Lower leg skin (tissue), 4 donors: ENCODE measurements at regions not wholly inside any gene's neighbourhood (a gene's known extent, or its start where the extent isn't known, plus 50 kb on each side); places are given as distances from the start of the nearest gene placed in this dataset.

Source experiments
- DNase-seq, 2 donors: peaks; one replicate each; pipeline ENCODE4 v3.0.0-alpha.2; 2019; ENCODE audit warnings: low spot score in 2 of 2
- H3K4me3 ChIP-seq: fragments of 200-600 bp; sonication (generic); 2 replicates; pipeline ENCODE4 v1.5.1; 2017; ENCODE audit warnings: mild to moderate bottlenecking, low read depth; ENCODE audit not compliant: poor library complexity, severe bottlenecking
- POLR2A ChIP-seq, 2 donors: fragments of 450-650 bp; IDR thresholded peaks; one replicate each; pipeline ENCODE4 v1.6.1; 2016 to 2017; ENCODE audit warnings: antibody characterized with exemption in 2 of 2, mild to moderate bottlenecking in 1 of 2, moderate library complexity in 1 of 2
- WGBS, 2 donors: methylation state at CpG; one replicate each; pipeline ENCODE4 v1.1.5; 2018; 5-methylcytosine and 5-hydroxymethylcytosine counted together
- intact Hi-C: fragments of 100-400 bp; cut with DNase I; formaldehyde crosslinking; loops from one replicate; pipeline ENCODE4 v1.15.0; 2023; ENCODE audit warnings: low total_unique reads
- TF ChIP-seq, protein P1 (sequence below), 3 donors: fragments of 450-650 bp; IDR thresholded peaks; one replicate each; pipeline ENCODE4 v1.5.1; 2016; ENCODE audit warnings: antibody characterized with exemption in 3 of 3, mild to moderate bottlenecking in 3 of 3, moderate library complexity in 2 of 3

DNA sequence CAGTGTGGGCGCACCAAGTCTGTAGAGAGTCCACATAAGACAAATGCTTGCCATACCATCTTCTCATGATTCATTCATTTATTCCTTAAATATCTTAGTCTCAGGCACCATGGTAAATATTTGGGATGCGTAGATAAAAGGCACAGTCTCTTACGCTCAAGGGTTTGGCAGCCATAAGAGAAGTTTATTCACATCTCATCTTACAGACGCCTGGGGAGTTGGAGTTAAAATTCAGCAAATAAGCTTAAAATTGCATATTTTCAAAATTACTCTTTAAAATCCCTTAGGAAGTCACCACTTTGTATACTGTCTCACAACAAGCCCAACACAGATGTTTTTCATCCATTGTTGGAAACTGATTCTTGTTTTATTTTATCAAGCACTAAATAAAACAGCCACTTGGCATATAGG is 363.3 kb downstream of the KIF16B start:
- H3K4me3 ChIP-seq, result no peak overlapping the region
- no peak for DNase-seq
- TF ChIP-seq, protein P1, sequence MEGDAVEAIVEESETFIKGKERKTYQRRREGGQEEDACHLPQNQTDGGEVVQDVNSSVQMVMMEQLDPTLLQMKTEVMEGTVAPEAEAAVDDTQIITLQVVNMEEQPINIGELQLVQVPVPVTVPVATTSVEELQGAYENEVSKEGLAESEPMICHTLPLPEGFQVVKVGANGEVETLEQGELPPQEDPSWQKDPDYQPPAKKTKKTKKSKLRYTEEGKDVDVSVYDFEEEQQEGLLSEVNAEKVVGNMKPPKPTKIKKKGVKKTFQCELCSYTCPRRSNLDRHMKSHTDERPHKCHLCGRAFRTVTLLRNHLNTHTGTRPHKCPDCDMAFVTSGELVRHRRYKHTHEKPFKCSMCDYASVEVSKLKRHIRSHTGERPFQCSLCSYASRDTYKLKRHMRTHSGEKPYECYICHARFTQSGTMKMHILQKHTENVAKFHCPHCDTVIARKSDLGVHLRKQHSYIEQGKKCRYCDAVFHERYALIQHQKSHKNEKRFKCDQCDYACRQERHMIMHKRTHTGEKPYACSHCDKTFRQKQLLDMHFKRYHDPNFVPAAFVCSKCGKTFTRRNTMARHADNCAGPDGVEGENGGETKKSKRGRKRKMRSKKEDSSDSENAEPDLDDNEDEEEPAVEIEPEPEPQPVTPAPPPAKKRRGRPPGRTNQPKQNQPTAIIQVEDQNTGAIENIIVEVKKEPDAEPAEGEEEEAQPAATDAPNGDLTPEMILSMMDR (IDR thresholded peaks at IDR 0.05), result no peak
- no peak for TF ChIP-seq POLR2A (IDR thresholded peaks at IDR 0.05)
- intact Hi-C loops, result no loop called here
- 58 to 76% methylated on average over 4 of the region's 4 CpGs for WGBS, 2 donors

DNA sequence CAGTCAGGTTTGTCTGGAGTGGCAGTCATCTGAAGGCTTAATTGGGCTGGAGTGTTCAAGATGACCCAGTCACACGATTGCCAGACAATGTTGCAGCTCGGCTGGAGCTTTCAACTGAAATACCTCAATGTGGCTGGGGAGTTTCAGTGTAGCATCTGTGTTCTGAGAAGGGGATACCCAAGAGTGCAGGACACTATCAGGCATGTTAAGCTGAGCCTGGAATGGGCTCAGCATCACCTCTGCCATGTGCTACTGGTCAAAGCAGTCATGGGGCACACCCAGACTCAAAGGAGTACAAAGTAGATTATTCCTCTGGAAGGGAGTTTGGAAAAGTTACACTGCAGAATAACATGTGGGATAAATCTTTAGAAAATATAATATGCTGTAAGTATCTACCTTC is 363.9 kb downstream of the KIF16B start:
- no peak for DNase-seq
- no peak overlapping the region for H3K4me3 ChIP-seq
- TF ChIP-seq POLR2A (IDR thresholded peaks at IDR 0.05), result no peak
- TF ChIP-seq, protein P1 (IDR thresholded peaks at IDR 0.05), result no peak
- 66 to 93% methylated on average over 2 of the region's 2 CpGs for WGBS, 2 donors
- intact Hi-C loops, result no loop called here

DNA sequence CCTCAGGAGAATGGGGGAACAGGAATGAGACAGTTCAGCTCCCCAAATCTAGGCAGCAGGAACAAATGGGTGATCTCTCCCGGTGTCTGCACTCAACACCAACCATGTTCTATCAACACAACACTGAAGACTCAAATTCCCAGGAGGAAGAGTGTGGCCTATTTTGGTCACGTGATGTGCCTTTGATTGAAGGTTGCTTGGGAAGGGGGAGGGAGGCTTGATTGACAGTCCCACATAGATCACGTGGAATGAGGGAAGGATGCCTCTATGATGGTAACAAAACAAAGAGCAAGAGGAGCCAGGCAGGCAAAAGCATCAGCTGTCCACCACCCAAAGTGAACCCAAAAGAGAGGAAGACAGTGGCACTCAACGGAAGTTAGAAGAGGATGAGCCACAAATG is 364.8 kb downstream of the KIF16B start:
- 93 to 94% methylated on average over 4 of the region's 4 CpGs for WGBS, 2 donors
- intact Hi-C loops, result no loop called here
- no peak for DNase-seq
- TF ChIP-seq, protein P1 (IDR thresholded peaks at IDR 0.05), result no peak
- no peak overlapping the region for H3K4me3 ChIP-seq

DNA sequence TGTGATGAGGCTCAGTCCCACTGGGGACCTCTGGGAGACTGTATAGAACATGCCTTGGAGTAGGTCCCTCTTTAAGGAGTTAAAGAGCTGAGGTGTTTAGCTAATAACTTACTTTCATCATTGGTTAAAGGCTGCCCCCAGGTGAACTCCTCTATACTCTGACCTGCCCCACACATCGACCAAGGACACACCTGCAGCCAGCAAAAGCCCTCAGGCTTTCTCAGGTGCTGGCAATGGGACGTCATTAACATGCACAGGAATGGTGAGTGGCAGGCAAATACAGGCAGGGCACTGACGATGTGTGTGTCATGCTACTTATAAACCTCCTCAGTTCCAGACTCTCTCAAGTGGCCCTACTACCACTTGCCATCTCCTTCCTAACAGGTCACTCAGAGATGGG is 366.4 kb downstream of the KIF16B start:
- WGBS, 2 donors, result 43 to 60% methylated on average over 3 of the region's 3 CpGs

DNA sequence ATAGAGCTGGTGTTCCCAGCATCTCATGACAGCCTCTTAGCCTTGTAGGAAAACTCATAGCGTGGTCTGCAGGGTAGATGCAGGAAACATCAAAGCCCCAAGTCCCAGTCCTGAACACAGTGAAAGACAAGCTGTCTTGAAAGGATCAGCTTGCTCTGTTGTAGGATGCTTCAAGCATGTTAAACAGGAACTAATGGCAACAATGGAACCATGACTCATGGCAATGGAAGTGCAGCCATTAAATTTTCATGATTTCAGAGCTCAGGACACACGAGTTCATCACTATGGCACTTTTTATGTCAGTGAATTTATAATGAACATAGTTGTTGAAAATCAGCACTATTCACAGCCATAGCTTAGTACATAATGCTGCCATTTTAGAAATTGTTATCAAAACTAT is 367.7 kb downstream of the KIF16B start:
- TF ChIP-seq, protein P1 (IDR thresholded peaks at IDR 0.05), result no peak
- TF ChIP-seq POLR2A (IDR thresholded peaks at IDR 0.05), result no peak
- DNase-seq, result no peak
- intact Hi-C loops, result no loop called here
- H3K4me3 ChIP-seq, result no peak overlapping the region
- WGBS, 2 donors, result 65 to 74% methylated on average over 2 of the region's 2 CpGs

More for the DNA sequence above, 366.4 kb downstream of the KIF16B start:
- intact Hi-C loops, result no loop called here
- no peak for DNase-seq
- TF ChIP-seq, protein P1 (IDR thresholded peaks at IDR 0.05), result no peak
- TF ChIP-seq POLR2A (IDR thresholded peaks at IDR 0.05), result no peak
- no peak overlapping the region for H3K4me3 ChIP-seq

DNA sequence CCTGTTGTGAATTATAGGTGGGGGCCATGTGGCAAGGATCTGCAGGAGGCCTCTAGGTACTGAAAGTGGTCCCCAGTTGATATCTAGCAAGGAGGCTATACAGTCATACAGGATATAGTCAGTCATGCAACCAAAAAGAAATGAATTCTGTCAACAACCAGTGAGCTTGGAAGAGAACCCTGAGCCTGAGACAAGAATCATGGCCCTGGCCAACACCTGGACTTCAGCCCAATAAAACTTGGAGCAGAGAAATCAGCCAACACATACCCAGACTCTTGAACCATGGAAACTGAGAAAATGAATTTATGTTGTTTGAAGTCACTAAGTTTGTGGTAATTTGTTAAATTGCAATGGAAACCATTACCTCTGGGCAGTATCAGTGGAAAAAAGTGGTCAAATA is 370.2 kb downstream of the KIF16B start:
- no peak for DNase-seq
- intact Hi-C loops, result no loop called here
- H3K4me3 ChIP-seq, result no peak overlapping the region
- TF ChIP-seq POLR2A (IDR thresholded peaks at IDR 0.05), result no peak
